ENCODE measurements at regions not wholly inside any gene's neighbourhood (a gene's known extent, or its start where the extent isn't known, plus 50 kb on each side); places are given as distances from the start of the nearest gene placed in this dataset.

- TF ChIP-seq CTCF (conservative IDR thresholded peaks at IDR 0.05) (no peak), EZH2 (IDR thresholded peaks at IDR 0.05; ENCODE audit: low read depth) (no peak)
Measured at GRCh38 chr6:53985366-53985765, 125.9 kb upstream of the MLIP start.
